Astrocyte of the spinal cord (primary cell): ENCODE measurements at regions not wholly inside any gene's neighbourhood (a gene's known extent, or its start where the extent isn't known, plus 50 kb on each side); places are given as distances from the start of the nearest gene placed in this dataset.

ENCODE experiments used
- DNase-seq: peaks from one replicate; pipeline ENCODE4 v3.0.0; 2011; ENCODE audit warnings: low read depth, low spot score
- H3K4me3 ChIP-seq: 2 replicates; pipeline ENCODE4 v1.5.1; 2011; ENCODE audit warnings: low read depth, mild to moderate bottlenecking, low read length, moderate library complexity
- in situ Hi-C: cut with HindIII; loops from 2 replicates; pipeline ENCODE4 v1.10.0; 2017; ENCODE audit warnings: low sequenced_read_pairs
- TF ChIP-seq, protein P1 (sequence below): IDR thresholded peaks from 2 replicates; pipeline ENCODE4 v1.5.1; 2012; ENCODE audit warnings: low read depth, mild to moderate bottlenecking, low read length, inconsistent platforms

DNA sequence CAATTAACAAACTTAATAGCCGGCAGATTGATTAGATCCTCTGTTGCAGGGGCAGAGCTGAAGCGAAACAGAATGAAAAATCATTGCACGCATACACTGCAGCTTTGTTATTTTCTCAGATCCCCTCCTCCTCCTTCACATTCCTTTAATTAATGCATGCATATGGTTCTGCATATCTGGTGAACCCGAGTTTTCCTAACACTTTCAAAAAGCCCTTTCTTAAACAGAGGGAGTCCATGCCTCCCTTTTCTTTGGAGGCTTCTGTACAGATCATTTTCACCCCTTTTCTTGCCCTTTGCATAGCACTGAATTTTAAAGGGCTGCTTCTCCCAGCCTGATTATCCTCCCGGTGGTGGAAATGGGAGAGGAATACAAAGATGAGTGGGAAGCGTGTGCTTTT lies 136.6 kb upstream of the TBCA start:
- no peak overlapping the region for H3K4me3 ChIP-seq
- TF ChIP-seq, protein P1, sequence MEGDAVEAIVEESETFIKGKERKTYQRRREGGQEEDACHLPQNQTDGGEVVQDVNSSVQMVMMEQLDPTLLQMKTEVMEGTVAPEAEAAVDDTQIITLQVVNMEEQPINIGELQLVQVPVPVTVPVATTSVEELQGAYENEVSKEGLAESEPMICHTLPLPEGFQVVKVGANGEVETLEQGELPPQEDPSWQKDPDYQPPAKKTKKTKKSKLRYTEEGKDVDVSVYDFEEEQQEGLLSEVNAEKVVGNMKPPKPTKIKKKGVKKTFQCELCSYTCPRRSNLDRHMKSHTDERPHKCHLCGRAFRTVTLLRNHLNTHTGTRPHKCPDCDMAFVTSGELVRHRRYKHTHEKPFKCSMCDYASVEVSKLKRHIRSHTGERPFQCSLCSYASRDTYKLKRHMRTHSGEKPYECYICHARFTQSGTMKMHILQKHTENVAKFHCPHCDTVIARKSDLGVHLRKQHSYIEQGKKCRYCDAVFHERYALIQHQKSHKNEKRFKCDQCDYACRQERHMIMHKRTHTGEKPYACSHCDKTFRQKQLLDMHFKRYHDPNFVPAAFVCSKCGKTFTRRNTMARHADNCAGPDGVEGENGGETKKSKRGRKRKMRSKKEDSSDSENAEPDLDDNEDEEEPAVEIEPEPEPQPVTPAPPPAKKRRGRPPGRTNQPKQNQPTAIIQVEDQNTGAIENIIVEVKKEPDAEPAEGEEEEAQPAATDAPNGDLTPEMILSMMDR, result no peak
- DNase-seq, result no peak
- in situ Hi-C loops, result no loop called here

DNA sequence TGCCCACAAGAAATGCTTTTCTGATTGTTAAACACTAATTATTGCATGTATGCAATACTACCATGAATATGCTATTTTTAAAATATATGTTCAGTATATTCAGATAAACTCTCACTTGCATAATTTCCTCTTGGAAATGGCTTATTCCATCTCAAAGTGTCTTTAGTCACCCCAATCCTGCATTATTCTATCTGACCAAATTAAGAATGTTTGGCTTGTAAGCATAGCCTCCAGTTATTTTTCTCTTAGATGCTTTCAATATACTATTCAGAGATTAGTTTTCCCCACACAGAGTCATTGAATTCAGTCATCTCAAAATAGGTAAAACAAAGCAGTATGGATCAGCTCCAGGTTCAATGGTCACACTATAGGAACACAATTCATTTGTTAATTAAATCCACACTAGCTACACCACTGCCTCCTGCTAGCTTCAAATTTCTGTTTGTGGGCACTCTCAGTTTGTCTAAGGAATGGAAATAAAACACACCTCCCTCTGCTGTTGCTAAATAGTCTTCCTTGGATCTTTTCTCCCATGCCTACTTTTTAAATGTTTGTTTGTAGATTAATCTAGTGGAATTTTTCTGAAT lies 134.6 kb upstream of the TBCA start:
- TF ChIP-seq, protein P1, result no peak
- no peak overlapping the region for H3K4me3 ChIP-seq
- in situ Hi-C loops, result no loop called here
- no peak for DNase-seq

DNA sequence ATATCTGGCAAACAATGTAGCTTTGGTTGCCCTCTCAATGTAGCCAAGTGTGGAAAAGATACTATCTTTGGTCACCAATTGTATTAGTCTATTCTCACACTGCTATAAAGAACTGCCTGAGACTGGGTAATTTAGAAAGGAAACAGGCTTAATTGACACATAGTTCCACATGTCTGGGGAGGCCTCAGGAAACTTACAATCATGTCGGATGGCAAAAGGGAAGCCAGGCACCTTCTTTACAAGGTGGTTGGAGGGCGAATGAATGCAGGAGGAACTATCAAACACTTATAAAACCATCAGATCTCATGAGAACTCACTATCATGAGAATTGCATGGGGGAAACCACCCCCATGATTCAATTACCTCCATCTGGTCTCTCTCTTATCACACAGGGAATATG lies 133.1 kb upstream of the TBCA start:
- TF ChIP-seq, protein P1, result no peak
- in situ Hi-C loops, result no loop called here

GRCh38 chr5:77908787-77909186 lies 132.6 kb upstream of the TBCA start:
- no peak overlapping the region for H3K4me3 ChIP-seq
- in situ Hi-C loops, result no loop called here
- no peak for DNase-seq
- TF ChIP-seq, protein P1, result no peak

More for the DNA sequence above, 133.1 kb upstream of the TBCA start:
- DNase-seq, result no peak
- no peak overlapping the region for H3K4me3 ChIP-seq

DNA sequence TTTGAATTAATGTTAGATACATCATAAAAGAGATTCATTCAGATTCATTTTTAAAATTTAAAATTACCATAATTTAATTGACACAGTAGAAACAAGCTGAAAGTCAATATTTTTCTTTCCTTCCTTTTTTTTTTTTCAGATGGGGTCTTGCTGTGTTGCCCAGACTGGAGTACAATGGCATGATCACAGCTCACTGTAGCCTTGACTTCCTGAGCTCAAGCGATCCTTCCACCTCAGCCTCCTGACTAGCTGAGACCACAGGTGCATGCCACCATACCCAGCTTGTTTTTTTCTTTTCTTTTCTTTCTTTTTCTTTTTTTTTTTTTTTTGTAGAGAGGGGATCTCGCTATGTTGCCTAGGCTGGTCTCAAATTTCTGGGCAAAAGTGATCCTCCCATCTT lies 131.6 kb upstream of the TBCA start:
- in situ Hi-C loops, result no loop called here
- TF ChIP-seq, protein P1, result no peak

GRCh38 chr5:77906806-77907205 lies 130.7 kb upstream of the TBCA start:
- DNase-seq, result no peak
- in situ Hi-C loops, result no loop called here
- TF ChIP-seq, protein P1, result no peak
- no peak overlapping the region for H3K4me3 ChIP-seq

More for the DNA sequence above, 131.6 kb upstream of the TBCA start:
- DNase-seq, result no peak
- H3K4me3 ChIP-seq, result no peak overlapping the region
